ENCODE measurements at regions not wholly inside any gene's neighbourhood (a gene's known extent, or its start where the extent isn't known, plus 50 kb on each side); places are given as distances from the start of the nearest gene placed in this dataset.

DNA sequence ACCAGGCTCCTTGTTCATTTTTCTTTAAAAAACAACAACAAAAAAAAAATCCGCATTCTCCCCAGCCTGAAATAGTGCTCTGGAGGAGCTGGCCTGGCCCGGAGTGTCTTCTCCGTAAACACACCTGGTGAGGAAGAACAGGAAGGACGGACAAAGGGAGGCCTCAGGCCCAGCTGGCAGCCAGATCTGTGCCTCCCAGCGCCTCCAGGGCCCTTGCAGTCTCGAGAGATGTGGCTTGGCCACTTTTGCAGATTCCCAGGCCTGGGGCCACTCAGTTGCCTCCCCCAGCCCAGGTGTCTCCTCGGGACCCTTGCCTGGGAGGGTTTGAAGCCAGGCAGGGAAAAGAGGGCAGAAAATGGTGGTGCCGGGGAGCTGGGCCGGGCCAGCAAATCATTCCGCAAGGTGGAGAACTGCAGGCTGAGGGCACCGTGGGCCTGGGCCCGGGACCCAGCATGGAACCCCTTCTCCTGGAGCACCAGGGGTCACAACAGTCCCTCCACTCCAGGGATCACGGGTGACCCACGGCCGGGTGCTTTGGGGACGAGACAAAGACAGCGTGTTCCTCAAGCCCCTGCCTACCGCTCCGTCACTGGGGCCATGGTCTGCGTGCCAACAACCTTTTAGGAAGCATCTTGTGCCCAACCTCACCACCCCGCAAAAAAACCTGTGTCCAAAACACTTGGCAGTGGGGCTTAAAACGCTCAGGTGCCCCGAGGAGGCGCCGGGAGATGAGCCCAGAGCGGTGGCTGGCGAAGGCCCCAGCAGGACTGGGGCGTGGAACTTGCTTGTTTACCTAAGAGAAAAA, 67.1 kb upstream of the WNT7B start:
- H3K4me1 ChIP-seq, result peaks cover 32% of the 10 kb centered on the region
- peak overlapping the region; percentile 46 for H3K4me3 ChIP-seq (ENCODE audit: low read depth, low read length)
- H3K9me3 ChIP-seq, result no peaks in the 10 kb centered on the region
- H3K27me3 ChIP-seq, result no peaks in the 10 kb centered on the region
- TF ChIP-seq, protein P1, sequence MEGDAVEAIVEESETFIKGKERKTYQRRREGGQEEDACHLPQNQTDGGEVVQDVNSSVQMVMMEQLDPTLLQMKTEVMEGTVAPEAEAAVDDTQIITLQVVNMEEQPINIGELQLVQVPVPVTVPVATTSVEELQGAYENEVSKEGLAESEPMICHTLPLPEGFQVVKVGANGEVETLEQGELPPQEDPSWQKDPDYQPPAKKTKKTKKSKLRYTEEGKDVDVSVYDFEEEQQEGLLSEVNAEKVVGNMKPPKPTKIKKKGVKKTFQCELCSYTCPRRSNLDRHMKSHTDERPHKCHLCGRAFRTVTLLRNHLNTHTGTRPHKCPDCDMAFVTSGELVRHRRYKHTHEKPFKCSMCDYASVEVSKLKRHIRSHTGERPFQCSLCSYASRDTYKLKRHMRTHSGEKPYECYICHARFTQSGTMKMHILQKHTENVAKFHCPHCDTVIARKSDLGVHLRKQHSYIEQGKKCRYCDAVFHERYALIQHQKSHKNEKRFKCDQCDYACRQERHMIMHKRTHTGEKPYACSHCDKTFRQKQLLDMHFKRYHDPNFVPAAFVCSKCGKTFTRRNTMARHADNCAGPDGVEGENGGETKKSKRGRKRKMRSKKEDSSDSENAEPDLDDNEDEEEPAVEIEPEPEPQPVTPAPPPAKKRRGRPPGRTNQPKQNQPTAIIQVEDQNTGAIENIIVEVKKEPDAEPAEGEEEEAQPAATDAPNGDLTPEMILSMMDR (IDR thresholded peaks at IDR 0.05; ENCODE audit: low read depth, low read length), result no peak
- no peaks in the 10 kb centered on the region for H3K36me3 ChIP-seq
- no peak for DNase-seq

DNA sequence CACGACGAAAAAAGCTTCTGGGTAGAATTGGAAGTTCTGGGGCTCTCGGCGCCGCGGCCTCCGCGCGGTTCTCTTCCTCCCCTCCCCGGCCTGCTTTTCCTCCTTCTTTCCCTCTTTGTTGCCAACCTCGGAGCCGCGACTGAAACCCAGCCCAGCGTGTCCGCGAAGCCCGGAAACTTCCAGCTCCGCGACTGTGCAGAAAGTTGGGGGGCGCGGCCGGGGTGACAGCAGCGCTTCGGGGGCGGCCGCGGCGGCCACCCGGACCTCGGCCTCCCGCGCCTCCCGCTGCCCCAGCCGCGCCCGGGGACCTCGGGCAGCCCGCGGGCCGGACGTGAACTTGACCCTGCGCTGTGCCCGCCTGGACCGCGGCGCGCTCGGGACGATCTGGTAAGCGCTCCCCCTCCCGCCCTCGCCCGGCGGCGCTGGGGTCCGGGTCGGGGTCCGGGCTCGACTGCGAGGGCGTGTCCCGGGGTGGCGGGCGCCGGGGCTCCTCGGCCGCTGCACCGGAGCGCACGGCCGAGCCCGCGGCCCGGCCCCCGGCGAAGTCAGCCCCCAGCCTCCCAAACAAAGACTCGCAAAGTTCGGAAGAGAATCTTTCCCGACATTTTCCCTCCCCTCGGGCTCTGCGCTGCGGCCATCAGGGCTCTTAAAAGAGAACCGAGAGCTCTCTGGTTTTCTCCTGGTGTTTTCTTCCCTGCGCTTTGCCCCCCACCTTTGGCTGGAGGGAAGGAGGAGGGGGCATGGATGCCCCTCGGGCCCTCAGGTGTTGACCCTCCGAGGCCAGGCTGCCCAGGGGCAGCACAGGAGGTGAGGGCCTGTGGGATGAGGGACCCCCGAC, 67.9 kb upstream of the WNT7B start:
- Histone ChIP-seq H3K36me3 (no peaks in the 10 kb centered on the region), H3K4me3 (ENCODE audit: low read depth, low read length) (peak overlapping the region; percentile 46), H3K4me1 (peaks cover 24% of the 10 kb centered on the region), H3K27me3 (no peaks in the 10 kb centered on the region), H3K9me3 (no peaks in the 10 kb centered on the region)
- no peak for DNase-seq
- TF ChIP-seq, protein P1 (IDR thresholded peaks at IDR 0.05; ENCODE audit: low read depth, low read length), result no peak

DNA sequence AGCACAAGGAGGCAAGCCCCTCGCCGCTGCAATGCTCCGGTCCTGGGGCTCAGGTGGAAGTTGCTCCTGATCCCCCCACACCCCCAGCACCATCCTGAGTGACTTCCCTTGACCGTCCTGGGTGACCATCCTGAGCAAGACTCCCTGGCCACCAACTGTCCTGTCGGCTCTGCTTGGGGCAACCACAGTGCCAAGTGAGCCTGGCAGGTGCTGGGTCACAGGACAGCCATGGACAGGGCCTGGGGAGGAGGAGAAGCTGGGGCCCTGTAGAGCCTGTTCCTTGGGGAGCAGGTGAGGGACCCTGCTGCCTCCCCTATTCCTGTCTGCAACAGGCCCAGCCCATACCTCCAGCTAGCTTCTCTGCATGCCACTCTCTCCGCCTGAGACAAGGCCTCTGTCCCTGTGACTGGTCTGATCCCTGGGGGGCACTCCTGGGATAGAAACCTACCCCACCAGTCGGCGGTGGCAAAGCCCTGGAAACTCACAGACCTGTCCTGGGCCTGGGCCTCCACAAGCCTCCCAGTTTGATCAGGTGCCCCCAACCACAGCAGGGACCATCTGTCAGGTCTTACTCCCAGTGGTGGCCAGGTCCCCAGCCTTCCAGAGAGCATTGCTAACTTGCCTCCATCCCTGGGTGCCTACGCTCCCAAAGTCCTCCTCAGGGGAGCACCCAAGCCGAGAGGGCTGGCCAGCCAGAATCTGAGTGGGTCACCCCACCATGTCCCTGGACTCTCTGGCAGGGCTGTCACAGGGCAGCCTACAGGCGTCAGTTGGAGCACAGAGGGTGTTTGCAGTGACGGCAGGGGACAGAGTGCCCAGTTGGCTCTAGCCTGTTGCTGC, 68.7 kb upstream of the WNT7B start:
- peaks cover 19% of the 10 kb centered on the region for H3K4me1 ChIP-seq
- no peaks in the 10 kb centered on the region for H3K36me3 ChIP-seq
- no peaks in the 10 kb centered on the region for H3K27me3 ChIP-seq
- H3K9me3 ChIP-seq, result no peaks in the 10 kb centered on the region
- no peak for DNase-seq
- TF ChIP-seq, protein P1 (IDR thresholded peaks at IDR 0.05; ENCODE audit: low read depth, low read length), result no peak
- no peak overlapping the region for H3K4me3 ChIP-seq (ENCODE audit: low read depth, low read length)

DNA sequence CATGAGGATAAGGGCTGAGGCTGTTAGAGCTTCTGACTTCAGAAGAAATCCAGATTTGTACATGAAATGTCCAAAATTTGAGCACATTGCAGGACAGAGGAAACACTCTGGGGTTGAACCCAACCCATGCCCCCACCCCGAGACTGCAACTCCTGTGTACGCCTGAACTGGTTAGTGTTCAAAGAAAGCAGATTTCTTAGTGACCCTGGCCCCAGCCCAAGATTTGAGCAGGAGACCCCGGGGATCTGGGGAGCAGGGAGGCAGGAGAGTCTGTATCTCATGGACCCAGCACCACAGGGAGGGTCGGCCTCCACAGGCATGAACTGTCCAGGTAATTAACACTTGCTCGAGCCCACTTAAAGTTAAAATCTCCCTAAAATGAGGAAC, 69.3 kb upstream of the WNT7B start:
- H3K9me3 ChIP-seq, result no peaks in the 10 kb centered on the region
- no peaks in the 10 kb centered on the region for H3K27me3 ChIP-seq
- no peaks in the 10 kb centered on the region for H3K36me3 ChIP-seq
- peaks cover 14% of the 10 kb centered on the region for H3K4me1 ChIP-seq
- no peak overlapping the region for H3K4me3 ChIP-seq (ENCODE audit: low read depth, low read length)
- TF ChIP-seq, protein P1 (IDR thresholded peaks at IDR 0.05; ENCODE audit: low read depth, low read length), result no peak
- DNase-seq, result no peak

DNA sequence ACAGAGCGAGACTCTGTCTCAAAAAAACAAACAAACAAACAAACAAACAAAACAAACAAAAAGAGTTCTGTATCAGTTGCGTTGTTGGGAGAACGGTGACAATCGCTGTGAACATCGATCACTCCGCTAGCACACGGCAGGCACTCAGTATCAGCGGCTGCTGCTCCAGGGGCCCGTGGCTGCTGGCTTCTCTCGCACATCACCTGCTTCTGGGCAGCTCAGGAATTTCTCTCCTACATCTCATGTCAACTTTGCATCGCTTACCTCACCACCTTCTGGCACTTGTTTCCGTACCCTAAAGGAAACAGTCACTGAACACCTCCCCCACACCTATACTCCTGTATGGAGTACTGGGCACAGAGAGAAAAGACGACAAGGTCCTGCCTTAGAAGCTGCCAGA, 70.3 kb upstream of the WNT7B start:
- no peaks in the 10 kb centered on the region for H3K27me3 ChIP-seq
- DNase-seq, result peak; percentile 3
- TF ChIP-seq, protein P1 (IDR thresholded peaks at IDR 0.05; ENCODE audit: low read depth, low read length), result no peak
- no peaks in the 10 kb centered on the region for H3K9me3 ChIP-seq
- H3K4me3 ChIP-seq (ENCODE audit: low read depth, low read length), result no peak overlapping the region
- no peaks in the 10 kb centered on the region for H3K36me3 ChIP-seq
- H3K4me1 ChIP-seq, result peaks cover 11% of the 10 kb centered on the region

All from BE2C (cell line).